DOHH2 (cell line): ENCODE measurements at regions not wholly inside any gene's neighbourhood (a gene's known extent, or its start where the extent isn't known, plus 50 kb on each side); places are given as distances from the start of the nearest gene placed in this dataset.

Experiments used
- CTCF ChIP-seq: fragments of 200-600 bp; sonication (generic); IDR thresholded peaks from one replicate; pipeline ENCODE4 v1.5.1; 2014; ENCODE audit warnings: antibody characterized with exemption, mild to moderate bottlenecking, low read depth, low read length; ENCODE audit not compliant: poor library complexity, severe bottlenecking
- EZH2phosphoT487 ChIP-seq: fragments of 200-600 bp; sonication (generic); IDR thresholded peaks from 2 replicates; pipeline ENCODE4 v1.6.1; 2017; ENCODE audit warnings: borderline replicate concordance, mild to moderate bottlenecking, antibody characterized with exemption, low read length, moderate library complexity, mixed read lengths

DNA sequence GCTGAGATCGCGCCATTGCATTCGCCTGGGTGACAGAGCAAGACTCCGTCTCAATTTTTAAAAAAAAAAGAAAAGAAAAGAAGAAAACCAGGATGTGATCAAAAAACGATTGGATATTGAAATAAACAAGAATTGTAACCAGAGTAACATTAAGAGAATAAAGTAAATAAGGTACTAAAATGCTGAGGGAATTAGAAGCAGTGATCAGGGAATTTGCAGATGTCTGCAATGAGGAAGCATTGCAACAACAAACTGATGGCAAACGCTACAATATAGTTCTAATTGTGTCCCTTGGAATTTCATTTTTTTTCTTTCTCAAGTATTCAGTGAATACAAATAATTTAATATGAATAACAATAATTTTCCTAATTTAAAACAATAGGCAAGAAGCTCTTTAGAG lies 1077.5 kb downstream of the TBL1XR1 start:
- no peak for TF ChIP-seq CTCF
- TF ChIP-seq EZH2phosphoT487, result no peak
